Activated CD4-positive, CD25-positive, alpha-beta regulatory T cell treated with anti-CD3 and anti-CD28 coated beads, Interleukin-2, amount 50 U/mL, for 24 hours (primary cell): ENCODE measurements at regions not wholly inside any gene's neighbourhood (a gene's known extent, or its start where the extent isn't known, plus 50 kb on each side); places are given as distances from the start of the nearest gene placed in this dataset.

Source experiments
- ATAC-seq, 2 donors: fragments of 150-1000 bp; cut with Tn5 transposase; one replicate each; pipeline ENCODE4 v1.10.0; 2021; ENCODE audit warnings: mild to moderate bottlenecking in 1 of 2, moderate library complexity in 1 of 2

DNA sequence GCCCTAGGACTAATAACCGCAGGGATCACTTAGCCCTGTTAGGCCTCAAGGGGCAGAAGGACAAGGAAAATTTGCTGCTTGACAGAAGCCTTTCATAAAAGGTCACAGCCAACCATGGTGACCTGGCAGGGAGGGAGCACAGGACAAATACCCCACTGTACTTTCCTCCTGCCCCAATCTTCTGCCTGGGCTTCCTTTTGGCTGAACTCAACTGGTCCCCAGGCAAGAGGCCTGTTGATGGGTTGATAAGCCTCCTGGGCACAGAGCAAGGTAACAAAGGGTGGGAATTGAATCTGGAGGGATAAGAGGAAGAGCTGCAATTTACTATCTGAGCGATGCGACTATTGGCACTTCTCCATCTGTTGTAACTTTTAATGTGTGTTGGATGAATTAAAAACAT, 392.9 kb downstream of the RASEF start:
- no peak for ATAC-seq

DNA sequence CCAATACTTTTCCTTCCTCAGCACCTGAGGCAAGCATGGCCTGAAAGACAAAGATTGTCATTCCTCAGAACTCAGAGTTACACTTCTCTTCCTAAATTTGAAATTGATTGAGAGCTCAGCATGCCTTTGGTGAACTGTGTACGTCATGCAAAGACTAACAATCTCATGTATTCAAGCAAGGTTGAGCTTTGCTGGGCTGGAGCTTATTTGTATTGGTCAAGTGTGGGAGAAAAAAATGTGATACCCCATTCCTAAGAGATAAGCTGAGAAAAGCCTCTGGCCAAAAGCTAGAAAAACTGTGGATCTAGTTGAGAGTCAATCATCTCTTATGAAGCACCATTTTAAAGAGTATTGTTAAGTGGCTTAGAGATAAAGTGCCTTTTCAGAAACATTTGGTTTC, 392.2 kb downstream of the RASEF start:
- no peak for ATAC-seq

DNA sequence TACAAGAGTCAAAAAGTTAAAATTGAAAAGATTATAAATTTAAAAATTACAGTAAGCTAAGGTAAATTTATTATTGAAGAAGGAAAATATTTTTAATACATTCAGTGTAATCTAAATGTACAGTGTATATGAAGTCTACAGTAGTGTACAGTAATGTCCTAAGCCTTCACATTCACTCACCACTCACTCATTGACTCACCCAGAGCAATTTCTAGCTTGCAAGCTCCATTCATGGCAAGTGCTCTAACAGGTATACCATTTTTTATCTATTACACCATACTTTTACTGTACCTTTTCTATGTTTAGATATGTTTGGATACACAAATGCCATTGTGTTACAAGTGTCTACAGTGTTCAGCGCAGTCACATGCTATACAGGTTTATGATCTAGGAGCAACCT, 389.7 kb downstream of the RASEF start:
- no peak for ATAC-seq

GRCh38 chr9:82673919-82674318, 389.0 kb downstream of the RASEF start:
- ATAC-seq, result no peak

GRCh38 chr9:82675102-82675501, 387.8 kb downstream of the RASEF start:
- no peak for ATAC-seq

DNA sequence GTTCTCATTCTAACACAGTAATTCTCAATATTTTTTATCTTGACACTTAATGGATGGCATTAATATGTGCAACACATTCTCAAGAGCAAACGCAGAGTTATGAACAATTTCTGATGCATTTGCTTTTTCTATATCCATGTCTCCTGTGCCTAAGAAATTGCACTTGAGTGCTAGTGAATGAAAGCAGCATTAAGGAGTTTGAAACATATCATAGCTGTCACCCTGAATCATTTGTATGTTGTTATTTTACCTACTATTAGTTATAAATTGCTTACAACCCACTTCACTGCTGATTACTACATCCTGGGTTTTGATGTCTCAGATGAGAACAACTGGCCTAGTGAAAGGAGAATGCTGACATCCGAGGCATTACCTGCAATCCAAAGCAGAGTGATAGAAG, 387.3 kb downstream of the RASEF start:
- no peak for ATAC-seq

DNA sequence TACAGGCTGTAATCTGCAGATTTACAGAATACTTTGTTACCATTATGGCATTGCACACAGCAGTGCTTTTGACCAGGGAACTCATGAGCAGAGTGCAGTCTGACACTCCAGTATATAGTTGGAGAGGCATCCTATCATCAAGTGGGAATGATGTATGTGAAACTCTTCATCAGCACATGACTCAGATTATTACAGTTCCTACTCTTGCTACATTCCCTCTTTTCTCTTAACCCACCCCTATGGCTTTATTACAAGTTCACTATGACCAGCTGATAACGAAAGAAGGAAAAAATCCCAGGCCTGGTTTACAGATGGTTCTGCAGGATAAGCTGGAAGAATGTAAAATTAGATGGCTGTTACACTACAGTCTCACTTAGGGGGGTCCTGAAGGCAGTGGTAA, 385.9 kb downstream of the RASEF start:
- no peak for ATAC-seq

- ATAC-seq, result no peak
Observed at GRCh38 chr9:82679472-82679871, 383.5 kb downstream of the RASEF start.

- no peak for ATAC-seq
Observed at GRCh38 chr9:82680179-82680935, 382.6 kb downstream of the RASEF start.

DNA sequence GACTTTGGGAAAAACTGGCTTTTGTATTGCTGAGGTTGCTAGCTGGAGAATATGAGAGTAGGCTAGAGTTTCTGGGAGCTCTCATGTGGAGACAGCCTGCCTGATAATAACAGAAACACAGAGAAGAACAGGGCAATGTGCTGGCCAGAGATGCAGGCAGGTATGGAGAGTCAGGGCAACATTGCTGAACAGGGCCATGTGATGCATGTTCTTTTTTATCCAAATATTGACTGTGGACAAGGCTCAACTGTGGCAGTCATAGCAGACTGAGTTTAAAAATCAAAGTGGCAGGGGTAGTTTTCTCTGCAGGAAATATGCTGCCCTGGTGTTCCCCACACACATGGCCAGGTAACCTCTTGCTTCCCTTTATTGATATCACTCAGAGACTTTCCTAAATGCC, 381.1 kb downstream of the RASEF start:
- no peak for ATAC-seq

GRCh38 chr9:82682431-82682830, 380.5 kb downstream of the RASEF start:
- no peak for ATAC-seq

- ATAC-seq, result no peak
Observed at GRCh38 chr9:82695704-82696103, 367.2 kb downstream of the RASEF start.

GRCh38 chr9:82706786-82707185, 356.2 kb downstream of the RASEF start:
- no peak for ATAC-seq

DNA sequence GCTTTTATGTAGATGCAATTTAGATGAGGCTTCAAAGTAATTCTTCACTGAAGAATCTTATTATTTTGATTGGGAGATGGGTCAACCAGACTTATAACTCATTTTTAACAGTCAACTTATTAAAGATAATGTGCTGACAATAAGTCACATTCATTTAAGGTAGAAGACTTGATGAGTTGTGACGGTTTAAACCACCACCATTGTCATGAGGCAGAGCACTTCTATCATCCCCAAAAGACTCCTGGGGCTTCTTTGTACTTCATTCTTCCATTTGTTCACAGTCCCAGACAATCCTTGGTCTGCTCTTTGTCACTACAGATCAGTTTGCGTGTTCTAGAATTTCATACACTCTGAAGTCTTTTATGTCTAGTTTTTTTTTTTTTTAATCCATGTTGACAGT, 346.1 kb downstream of the RASEF start:
- no peak for ATAC-seq

GRCh38 chr9:82720515-82720914, 342.4 kb downstream of the RASEF start:
- ATAC-seq, result no peak

GRCh38 chr9:82721593-82721992, 341.3 kb downstream of the RASEF start:
- no peak for ATAC-seq

DNA sequence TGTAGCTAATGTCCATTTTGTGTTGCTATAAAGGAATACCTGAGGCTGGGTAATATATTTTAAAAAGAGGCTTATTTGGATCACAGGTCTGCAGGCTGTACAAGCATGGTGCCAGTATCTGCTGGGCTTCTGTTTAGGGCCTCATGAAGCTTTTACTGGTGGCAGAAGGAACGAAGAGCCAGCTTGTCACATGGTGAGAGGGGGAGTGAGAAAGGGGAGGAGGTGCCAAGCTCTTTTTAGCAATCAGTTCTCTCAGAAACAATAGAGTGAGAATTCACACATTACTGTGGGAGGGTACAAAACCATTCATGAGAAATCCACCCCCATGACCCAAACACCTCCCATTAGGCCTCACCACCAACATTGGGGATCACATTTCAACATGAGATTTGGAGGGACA, 340.9 kb downstream of the RASEF start:
- no peak for ATAC-seq

DNA sequence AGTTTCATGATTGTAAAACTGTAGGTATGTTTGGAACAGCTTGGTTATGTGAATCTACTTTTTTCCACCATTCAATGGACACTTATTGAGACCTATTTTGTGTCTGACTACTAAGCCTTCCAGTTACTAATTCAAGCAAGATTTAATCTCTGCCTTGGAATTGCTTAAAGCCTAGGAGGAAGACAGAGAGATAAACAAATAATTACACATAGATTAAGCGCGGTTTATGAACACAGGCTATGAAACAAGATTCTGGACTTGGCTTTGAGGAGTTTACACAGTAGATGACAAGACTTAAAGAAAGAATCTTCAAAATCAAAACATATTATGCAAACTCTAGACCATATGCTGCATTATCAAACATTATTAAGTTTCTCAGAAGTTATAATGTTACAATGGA, 340.4 kb downstream of the RASEF start:
- ATAC-seq, result no peak

- ATAC-seq, result no peak
Observed at GRCh38 chr9:82726424-82727276, 336.3 kb downstream of the RASEF start.

- no peak for ATAC-seq
Observed at GRCh38 chr9:82729141-82729540, 333.8 kb downstream of the RASEF start.

DNA sequence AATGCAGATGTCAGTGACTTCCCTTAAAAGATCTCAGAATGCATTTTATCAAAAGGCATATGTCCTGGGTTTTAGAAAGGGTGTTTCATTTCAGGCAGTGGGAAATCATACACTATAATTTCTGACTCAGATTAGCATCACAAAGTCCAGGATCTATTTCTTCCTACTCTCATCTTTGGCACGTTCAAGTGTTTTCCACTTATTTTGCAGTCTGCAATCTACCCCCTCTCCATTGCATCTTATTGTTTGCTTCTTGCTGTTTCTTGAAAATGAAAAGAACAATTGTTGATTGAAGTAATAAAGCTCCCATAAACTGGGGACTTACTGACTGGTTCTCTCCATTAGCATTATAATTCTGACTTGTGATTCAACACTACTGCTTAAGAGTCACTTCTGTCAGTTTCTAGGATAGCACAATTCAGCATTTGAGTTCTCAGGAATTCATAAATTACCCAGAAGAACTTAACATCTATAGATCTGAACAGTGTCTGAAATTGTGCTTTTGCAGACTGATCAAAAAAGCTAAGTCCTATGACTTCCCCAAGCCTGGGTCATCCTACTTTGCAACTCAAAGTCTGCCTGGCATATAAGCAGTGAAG, 332.9 kb downstream of the RASEF start:
- ATAC-seq, result no peak

GRCh38 chr9:82732928-82733327, 330.0 kb downstream of the RASEF start:
- ATAC-seq, result no peak

DNA sequence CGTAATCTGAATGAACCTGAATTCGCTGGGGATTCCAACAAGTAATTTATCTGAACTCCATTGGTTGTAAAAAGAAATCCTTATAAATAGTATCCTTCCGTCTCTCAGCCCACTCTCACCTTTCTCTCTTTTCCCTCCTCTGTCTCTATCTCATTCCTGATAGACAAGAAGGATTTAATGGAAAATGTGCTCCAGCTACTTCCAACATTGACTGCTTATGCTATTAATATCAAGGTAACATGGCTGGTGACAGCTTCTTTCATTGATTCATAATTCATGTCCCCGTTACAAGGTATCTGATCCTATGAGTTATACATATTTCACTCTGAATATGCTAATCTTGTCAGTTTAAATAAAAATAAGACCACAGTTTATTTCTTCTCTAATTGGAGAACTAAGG, 326.8 kb downstream of the RASEF start:
- ATAC-seq, result no peak

- ATAC-seq, result no peak
Observed at GRCh38 chr9:82736701-82737100, 326.2 kb downstream of the RASEF start.
